RPMI7951 (cell line): ENCODE measurements at regions not wholly inside any gene's neighbourhood (a gene's known extent, or its start where the extent isn't known, plus 50 kb on each side); places are given as distances from the start of the nearest gene placed in this dataset.
"Not testable (repeated sequence)": the region's sequence is repeated elsewhere in the genome, so short reads cannot be mapped to it uniquely, and the experiment has no call there.

ENCODE experiments used
- DNase-seq: peaks from one replicate; pipeline ENCODE4 v3.0.0-alpha.2; 2012; ENCODE audit warnings: low read depth

- DNase-seq = no peak
These were observed 189.9 kb upstream of the UFM1 start for GRCh38 chr13:38159710-38160109.

GRCh38 chr13:38147050-38147449 is 202.6 kb upstream of the UFM1 start:
- no peak for DNase-seq

GRCh38 chr13:38141792-38142191 is 207.9 kb upstream of the UFM1 start:
- no peak for DNase-seq

GRCh38 chr13:38135592-38135991 is 214.1 kb upstream of the UFM1 start:
- DNase-seq = no peak

- DNase-seq = no peak
These were observed 228.4 kb upstream of the UFM1 start for GRCh38 chr13:38121267-38121666.

- DNase-seq = no peak
These were observed 234.3 kb upstream of the TRPC4 start for GRCh38 chr13:38103851-38104250.

GRCh38 chr13:38099751-38100150 is 230.2 kb upstream of the TRPC4 start:
- DNase-seq = no peak

GRCh38 chr13:38093425-38093824 is 223.9 kb upstream of the TRPC4 start:
- DNase-seq = no peak

- DNase-seq = peak; percentile 11
These were observed 221.3 kb upstream of the TRPC4 start for GRCh38 chr13:38090913-38091312.

GRCh38 chr13:38086721-38087120 is 217.1 kb upstream of the TRPC4 start:
- DNase-seq = no peak

GRCh38 chr13:38086013-38086412 is 216.4 kb upstream of the TRPC4 start:
- no peak for DNase-seq

GRCh38 chr13:38073931-38074330 is 204.4 kb upstream of the TRPC4 start:
- DNase-seq = no peak

- no peak for DNase-seq
These were observed 203.1 kb upstream of the TRPC4 start for GRCh38 chr13:38072696-38073095.

- DNase-seq = not testable (repeated sequence)
These were observed 201.8 kb upstream of the TRPC4 start for GRCh38 chr13:38071340-38071739.

- no peak for DNase-seq
These were observed 184.3 kb upstream of the TRPC4 start for GRCh38 chr13:38053896-38054295.

- no peak for DNase-seq
These were observed 176.4 kb upstream of the TRPC4 start for GRCh38 chr13:38046049-38046376.

GRCh38 chr13:38045278-38046048 is 175.9 kb upstream of the TRPC4 start:
- peak; percentile 51 for DNase-seq

- no peak for DNase-seq
These were observed 174.5 kb upstream of the TRPC4 start for GRCh38 chr13:38044067-38044466.

- DNase-seq = no peak
These were observed 173.2 kb upstream of the TRPC4 start for GRCh38 chr13:38042771-38043170.

- DNase-seq = peak; percentile 8
These were observed 154.9 kb upstream of the TRPC4 start for GRCh38 chr13:38024431-38024830.

- DNase-seq = no peak
These were observed 147.7 kb upstream of the TRPC4 start for GRCh38 chr13:38017320-38017719.

- no peak for DNase-seq
These were observed 144.1 kb upstream of the TRPC4 start for GRCh38 chr13:38013676-38014075.

GRCh38 chr13:38012096-38012495 is 142.5 kb upstream of the TRPC4 start:
- no peak for DNase-seq

GRCh38 chr13:38008636-38009035 is 139.1 kb upstream of the TRPC4 start:
- DNase-seq = peak; percentile 2
